Heart left ventricle (tissue), 16 donors: ENCODE measurements at regions not wholly inside any gene's neighbourhood (a gene's known extent, or its start where the extent isn't known, plus 50 kb on each side); places are given as distances from the start of the nearest gene placed in this dataset.

Source experiments
- ATAC-seq, 4 donors: fragments of 200-7000 bp; cut with Tn5 transposase; one replicate each; pipeline ENCODE4 v1.9.1; 2020 to 2022; ENCODE audit warnings: moderate library complexity in 4 of 4, mild to moderate bottlenecking in 3 of 4, moderate number of reproducible peaks in 1 of 4
- DNase-seq, 5 donors: peaks; one replicate each; pipeline ENCODE4 v3.0.0-alpha.2; 2020
- H3K27ac ChIP-seq, 12 donors: fragments of 200-600 bp; sonication (generic) in 4 of 12; one replicate each; pipeline versions ENCODE4 v1.5.0 to v1.8.0; 2016 to 2022; ENCODE audit warnings: mild to moderate bottlenecking in 2 of 12
- H3K27me3 ChIP-seq, 9 donors: fragments of 200-600 bp; sonication (generic) in 2 of 9; one replicate each; pipeline versions ENCODE4 v1.5.1 to v1.8.0; 2016 to 2022; ENCODE audit warnings: mild to moderate bottlenecking in 3 of 9
- H3K36me3 ChIP-seq, 9 donors: fragments of 200-600 bp; sonication (generic) in 2 of 9; one replicate each; pipeline versions ENCODE4 v1.5.0 to v1.8.0; 2018 to 2022; ENCODE audit warnings: mild to moderate bottlenecking in 2 of 9
- H3K4me1 ChIP-seq, 12 donors: fragments of 200-600 bp; sonication (generic) in 4 of 12; one replicate each; pipeline versions ENCODE4 v1.5.0 to v1.8.0; 2016 to 2022; ENCODE audit warnings: mild to moderate bottlenecking in 3 of 12
- H3K4me3 ChIP-seq, 12 donors: fragments of 200-600 bp; sonication (generic) in 4 of 12; one replicate each; pipeline versions ENCODE4 v1.5.0 to v1.8.0; 2017 to 2022; ENCODE audit warnings: mild to moderate bottlenecking in 9 of 12, moderate library complexity in 4 of 12
- H3K9me3 ChIP-seq, 12 donors: fragments of 200-600 bp; sonication (generic) in 4 of 12; one replicate each; pipeline versions ENCODE4 v1.5.0 to v1.8.0; 2016 to 2022; ENCODE audit warnings: mild to moderate bottlenecking in 1 of 12
- CTCF ChIP-seq, 12 donors: fragments of 200-600 bp; sonication (generic) in 4 of 12; IDR thresholded peaks; one replicate each; pipeline versions ENCODE4 v1.5.0 to v1.8.0; 2018 to 2022; ENCODE audit warnings: antibody characterized with exemption in 12 of 12, mild to moderate bottlenecking in 5 of 12
- POLR2A ChIP-seq, 2 donors: fragments of 450-650 bp; IDR thresholded peaks; one replicate each; pipeline ENCODE4 v1.6.1; 2017; ENCODE audit warnings: antibody characterized with exemption in 2 of 2, mild to moderate bottlenecking in 2 of 2, moderate library complexity in 2 of 2
- WGBS, 4 donors: extraction: QIAGEN DNeasy Blood & Tissue Kit in 2 of 4; methylation state at CpG; one replicate each; pipeline versions ENCODE4 v1.1.5 to v1.1.7; 2013 to 2018; 5-methylcytosine and 5-hydroxymethylcytosine counted together
- intact Hi-C, 10 donors: fragments of 100-400 bp; cut with DNase I; formaldehyde crosslinking; loops; one replicate each; pipeline versions ENCODE4 v1.11.1 to v1.14.2; 2022
- donor health status: ischemic (EF 13 %, LVEDD 7.1; RV severe dilation, severe dysfunction).
- donor health status: healthy with polysubstance abuse.
- donor health status: DM: no; HTN: yes; CAD: no.
- donor health status: DM: no; HTN: no; CAD: no.
- donor health status: ischemic (EF 25% LVEDD 6.9; RV normal size, moderate dysfunction).
- donor health status: ischemic (EF 25% LVEDD 5.7; RV mildly dilated, moderate dysfunction).
- donor health status: healthy.
- donor health status: DM: yes; HTN: yes; CAD: no.
- donor health status: ischemic (EF 35%, LVEDD 5.7; RV mildly dilated, moderate dysfunction).
- donor health status: nonischemic (EF 11% LVEDD 7.7; RV severe dilation, severe dysfunction).
- donor health status: DM: yes; HTN: yes; CAD: no.
- donor health status: PGD.
- donor health status: ischemic (EF 29% LVEDD 5.4; RV normal size, mild dysfunction).
- donor health status: nonischemic (EF 23%, LVEDD 6.1; RV moderate dilation, normal function).

- Histone ChIP-seq H3K4me1 (no peaks in the 10 kb centered on the region), H3K36me3 (no peaks in the 10 kb centered on the region), H3K27me3 (no peaks in the 10 kb centered on the region), H3K4me3 (no peak overlapping the region), H3K9me3 (no peaks in the 10 kb centered on the region), H3K27ac (no peak overlapping the region)
- ATAC-seq, result no peak
- 77 to 84% (median 80%) methylated on average over 3 of the region's 3 CpGs for WGBS, 4 donors
- intact Hi-C loops, result no loop called here
- TF ChIP-seq CTCF (IDR thresholded peaks at IDR 0.05), result no peak
- no peak for TF ChIP-seq POLR2A (IDR thresholded peaks at IDR 0.05)
- no peak for DNase-seq
These were observed 189.7 kb downstream of the BCAT1 start for GRCh38 chr12:24759155-24759554.

DNA sequence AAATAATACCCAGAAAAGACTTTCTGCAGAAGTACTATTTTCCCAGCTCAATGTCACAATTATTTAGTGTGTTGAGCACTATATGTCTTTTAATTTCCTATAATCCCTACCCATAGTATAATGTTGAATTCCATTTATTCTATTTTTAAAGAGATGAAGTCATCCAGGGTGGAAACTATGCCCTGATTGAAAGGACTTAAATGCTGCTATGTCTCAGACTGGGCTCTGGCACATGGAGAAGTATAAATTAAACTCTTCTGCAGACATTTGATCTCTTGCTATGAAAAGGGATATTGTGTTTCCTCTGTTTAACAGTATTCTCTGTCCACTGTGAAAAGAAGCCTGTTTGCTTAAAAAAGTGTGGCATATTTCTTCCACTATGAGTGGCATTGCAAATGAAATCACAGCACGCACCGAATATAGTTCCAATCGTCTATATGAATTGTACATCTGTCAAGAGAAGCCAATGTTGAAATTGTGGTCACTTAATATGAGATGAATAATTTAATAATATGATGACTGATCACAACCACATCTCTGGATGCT is 192.3 kb downstream of the BCAT1 start:
- Histone ChIP-seq H3K4me1 (no peaks in the 10 kb centered on the region), H3K27ac (no peak overlapping the region), H3K36me3 (no peaks in the 10 kb centered on the region), H3K4me3 (no peak overlapping the region), H3K9me3 (no peaks in the 10 kb centered on the region), H3K27me3 (no peaks in the 10 kb centered on the region)
- DNase-seq (no peak), ATAC-seq (no peak)
- WGBS, 4 donors, result 83 to 91% (median 86%) methylated on average over 3 of the region's 3 CpGs
- TF ChIP-seq CTCF (IDR thresholded peaks at IDR 0.05) (no peak), POLR2A (IDR thresholded peaks at IDR 0.05) (no peak)
- intact Hi-C loops, result no loop called here

GRCh38 chr12:24754690-24755638 is 193.9 kb downstream of the BCAT1 start:
- DNase-seq, result no peak
- Histone ChIP-seq H3K4me1 (no peaks in the 10 kb centered on the region), H3K27ac (no peak overlapping the region), H3K27me3 (no peaks in the 10 kb centered on the region), H3K36me3 (no peaks in the 10 kb centered on the region), H3K9me3 (no peaks in the 10 kb centered on the region), H3K4me3 (no peak overlapping the region)
- TF ChIP-seq POLR2A (IDR thresholded peaks at IDR 0.05) (no peak), CTCF (IDR thresholded peaks at IDR 0.05) (no peak)
- WGBS, 4 donors, result 77 to 85% (median 83%) methylated on average over 7 of the region's 7 CpGs
- ATAC-seq, result no peak
- intact Hi-C loops, result no loop called here

DNA sequence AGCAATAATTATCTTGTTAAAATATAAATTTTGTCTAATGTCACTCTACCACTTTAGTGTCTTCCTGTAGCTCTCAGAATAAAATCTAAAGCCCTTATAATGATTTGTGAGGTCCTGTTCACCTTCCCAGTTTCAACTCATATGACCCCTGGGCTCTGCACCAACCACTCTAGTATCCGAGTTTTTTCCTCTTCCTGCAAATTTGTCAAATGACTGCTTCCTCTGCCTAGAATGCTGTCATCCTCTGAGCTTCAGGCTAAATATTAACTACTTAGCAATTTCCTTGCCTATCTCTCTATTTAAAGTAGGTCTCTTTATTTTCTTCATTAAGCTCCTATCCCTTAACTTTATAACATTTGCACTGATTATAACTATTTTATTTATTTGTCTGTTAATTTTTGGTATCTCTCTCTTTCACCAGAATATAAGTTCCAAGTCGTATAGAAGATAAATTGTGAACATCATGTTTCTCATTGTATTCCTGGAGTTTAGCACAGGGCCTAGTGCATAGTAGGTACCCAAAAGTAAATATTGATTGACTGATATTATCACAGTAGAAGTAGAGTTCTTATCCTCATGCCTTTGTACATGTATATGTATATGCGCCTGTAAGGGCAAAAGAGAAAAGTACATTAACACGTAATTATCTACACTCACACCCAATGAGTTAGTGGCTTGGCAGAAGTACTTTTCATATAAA is 196.0 kb downstream of the BCAT1 start:
- intact Hi-C loops, result no loop called here
- no peaks in the 10 kb centered on the region for H3K27me3 ChIP-seq
- no peak for TF ChIP-seq CTCF (IDR thresholded peaks at IDR 0.05)
- no peak for TF ChIP-seq POLR2A (IDR thresholded peaks at IDR 0.05)

More for the DNA sequence above, 196.0 kb downstream of the BCAT1 start:
- no peaks in the 10 kb centered on the region for H3K9me3 ChIP-seq
- no peaks in the 10 kb centered on the region for H3K36me3 ChIP-seq
- DNase-seq (no peak), ATAC-seq (no peak)
- no peak overlapping the region for H3K4me3 ChIP-seq
- WGBS, 4 donors, result 73 to 80% (median 79%) methylated on average over 4 of the region's 4 CpGs
- no peaks in the 10 kb centered on the region for H3K4me1 ChIP-seq
- H3K27ac ChIP-seq, result no peak overlapping the region
